GM12872 (cell line): ENCODE measurements at regions not wholly inside any gene's neighbourhood (a gene's known extent, or its start where the extent isn't known, plus 50 kb on each side); places are given as distances from the start of the nearest gene placed in this dataset.

ENCODE experiments used
- CTCF ChIP-seq: IDR thresholded peaks from 3 replicates; pipeline ENCODE4 v1.5.1; 2011; ENCODE audit warnings: low read depth, mild to moderate bottlenecking, low read length, moderate library complexity; ENCODE audit not compliant: insufficient read depth

GRCh38 chr12:115824936-115825602 lies 452.4 kb downstream of the MED13L start:
- no peak for TF ChIP-seq CTCF

- TF ChIP-seq CTCF, result no peak
Observed at GRCh38 chr12:115823635-115824034, 453.9 kb downstream of the MED13L start.

- no peak for TF ChIP-seq CTCF
Observed at GRCh38 chr12:115820656-115821055, 456.8 kb downstream of the MED13L start.

GRCh38 chr12:115818973-115819372 lies 458.5 kb downstream of the MED13L start:
- TF ChIP-seq CTCF, result no peak

GRCh38 chr12:115817389-115817788 lies 460.1 kb downstream of the MED13L start:
- no peak for TF ChIP-seq CTCF

GRCh38 chr12:115815924-115816323 lies 461.6 kb downstream of the MED13L start:
- TF ChIP-seq CTCF, result no peak

GRCh38 chr12:115813256-115813655 lies 464.2 kb downstream of the MED13L start:
- no peak for TF ChIP-seq CTCF
